GM18511 (cell line): ENCODE measurements at regions not wholly inside any gene's neighbourhood (a gene's known extent, or its start where the extent isn't known, plus 50 kb on each side); places are given as distances from the start of the nearest gene placed in this dataset.
A peak's percentile ranks its signal among the peaks of the same experiment; 100 is the strongest.

ENCODE experiments used
- ATAC-seq: cut with Tn5 transposase; IDR thresholded peaks from one replicate; pipeline ENCODE4 v1.9.1; 2021; ENCODE audit warnings: mild to moderate bottlenecking, moderate library complexity; ENCODE audit not compliant: unreplicated experiment

- no peak for ATAC-seq
Observed at GRCh38 chr3:124174476-124174875, 182.6 kb upstream of the ROPN1 start.

DNA sequence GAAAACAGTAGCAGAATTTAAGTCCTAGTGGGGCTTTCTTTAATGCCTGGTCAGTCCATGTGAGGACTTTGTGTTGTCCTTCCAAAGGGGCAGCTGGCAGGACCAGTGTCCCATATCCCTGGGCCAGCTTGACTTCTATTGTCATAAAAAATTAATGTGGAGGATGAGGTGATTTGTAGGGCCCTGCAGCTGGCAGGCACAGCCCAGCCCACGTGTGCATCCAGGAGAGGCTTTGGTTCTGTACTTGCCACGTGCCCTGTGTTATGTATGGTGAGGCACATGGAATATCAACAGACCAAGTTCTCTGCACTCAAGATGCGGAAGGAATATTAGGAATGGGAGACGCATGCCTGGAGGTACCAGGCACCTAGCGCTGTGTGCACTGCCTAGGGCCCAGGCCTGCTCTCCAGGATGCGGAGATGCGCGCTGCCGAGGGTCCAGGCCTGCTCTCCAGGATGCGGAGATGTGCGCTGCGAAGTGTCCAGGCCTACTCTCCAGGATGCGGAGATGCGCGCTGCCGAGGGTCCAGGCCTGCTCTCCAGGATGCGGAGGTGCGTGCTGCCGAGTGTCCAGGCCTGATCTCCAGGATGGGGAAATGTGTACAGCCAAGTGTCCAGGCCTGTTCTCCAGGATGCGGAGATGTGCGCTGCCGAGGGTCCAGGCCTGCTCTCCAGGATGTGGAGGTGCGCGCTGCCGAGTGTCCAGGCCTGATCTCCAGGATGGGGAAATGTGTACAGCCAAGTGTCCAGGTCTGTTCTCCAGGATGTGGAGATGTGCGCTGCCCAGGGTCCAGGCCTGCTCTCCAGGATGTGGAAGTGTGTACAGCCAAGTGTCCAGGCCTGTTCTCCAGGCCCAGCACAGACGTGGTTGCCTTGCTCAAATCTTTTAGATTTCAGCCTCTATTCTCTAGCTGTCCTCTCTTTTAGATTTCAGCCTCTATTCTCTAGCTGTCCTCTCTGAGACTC is 183.3 kb upstream of the ROPN1 start:
- no peak for ATAC-seq

DNA sequence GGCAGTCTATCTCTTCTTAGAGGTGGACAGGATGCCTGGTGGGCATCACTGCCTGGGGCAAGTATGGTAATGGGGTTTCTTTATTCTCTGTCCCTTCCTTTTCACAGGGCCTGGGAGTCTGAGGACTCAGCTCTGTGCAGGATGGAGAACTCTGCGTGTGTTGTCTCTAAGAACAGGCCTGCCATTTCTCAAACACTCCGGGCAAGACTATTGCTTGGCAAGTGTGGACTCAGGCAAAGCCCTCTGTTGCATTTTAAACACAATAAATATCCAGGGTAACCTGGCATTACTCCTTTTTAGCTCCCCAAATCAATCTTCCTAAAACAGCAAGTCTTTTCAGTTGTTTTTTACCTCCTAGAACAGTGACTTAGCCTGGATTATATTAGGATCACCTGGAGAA is 185.1 kb upstream of the ROPN1 start:
- no peak for ATAC-seq

DNA sequence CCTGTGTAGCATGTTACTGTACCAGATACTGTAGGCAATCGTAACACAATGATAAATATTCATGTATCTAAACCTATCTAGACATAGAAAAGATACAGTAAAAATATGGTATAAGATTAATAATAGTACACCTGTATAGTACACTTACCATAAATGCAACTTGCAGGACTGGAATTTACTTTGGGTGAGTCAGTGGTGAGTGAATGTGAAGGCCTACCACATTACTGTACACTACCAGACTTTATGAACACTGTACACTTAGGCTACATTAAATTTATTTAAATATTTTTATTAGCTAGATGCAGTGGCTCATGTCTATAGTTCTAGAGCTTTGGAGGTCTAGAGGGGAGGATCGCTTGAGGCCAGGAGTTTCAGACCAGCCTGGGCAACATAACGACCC is 186.6 kb upstream of the ROPN1 start:
- no peak for ATAC-seq

- ATAC-seq = no peak
Observed at GRCh38 chr3:124200407-124200806, 208.5 kb upstream of the ROPN1 start.

GRCh38 chr3:124201226-124201625 is 209.3 kb upstream of the ROPN1 start:
- no peak for ATAC-seq

GRCh38 chr3:124201786-124202185 is 209.9 kb upstream of the ROPN1 start:
- ATAC-seq = no peak

DNA sequence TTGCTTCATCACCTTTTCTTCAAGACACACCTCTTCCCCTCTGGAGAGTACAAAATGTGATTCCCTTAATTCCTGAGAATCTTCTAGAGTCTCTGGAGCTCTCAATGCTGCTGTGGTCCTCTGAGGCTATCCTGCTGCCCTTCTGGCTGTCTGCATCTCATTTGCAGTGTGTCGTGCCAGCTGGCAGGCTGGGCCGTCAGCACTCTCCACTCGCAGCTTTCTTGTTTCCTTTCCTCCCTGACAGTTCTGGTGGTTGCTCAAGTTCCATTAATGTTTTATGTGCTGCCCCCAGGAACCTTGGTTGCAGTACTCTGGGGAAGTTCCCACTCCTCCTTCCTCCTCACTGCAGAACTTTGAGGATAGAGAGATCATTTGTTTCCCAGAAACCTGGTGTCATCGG is 210.8 kb upstream of the ROPN1 start:
- ATAC-seq = no peak

GRCh38 chr3:124203292-124203691 is 211.4 kb upstream of the ROPN1 start:
- no peak for ATAC-seq

DNA sequence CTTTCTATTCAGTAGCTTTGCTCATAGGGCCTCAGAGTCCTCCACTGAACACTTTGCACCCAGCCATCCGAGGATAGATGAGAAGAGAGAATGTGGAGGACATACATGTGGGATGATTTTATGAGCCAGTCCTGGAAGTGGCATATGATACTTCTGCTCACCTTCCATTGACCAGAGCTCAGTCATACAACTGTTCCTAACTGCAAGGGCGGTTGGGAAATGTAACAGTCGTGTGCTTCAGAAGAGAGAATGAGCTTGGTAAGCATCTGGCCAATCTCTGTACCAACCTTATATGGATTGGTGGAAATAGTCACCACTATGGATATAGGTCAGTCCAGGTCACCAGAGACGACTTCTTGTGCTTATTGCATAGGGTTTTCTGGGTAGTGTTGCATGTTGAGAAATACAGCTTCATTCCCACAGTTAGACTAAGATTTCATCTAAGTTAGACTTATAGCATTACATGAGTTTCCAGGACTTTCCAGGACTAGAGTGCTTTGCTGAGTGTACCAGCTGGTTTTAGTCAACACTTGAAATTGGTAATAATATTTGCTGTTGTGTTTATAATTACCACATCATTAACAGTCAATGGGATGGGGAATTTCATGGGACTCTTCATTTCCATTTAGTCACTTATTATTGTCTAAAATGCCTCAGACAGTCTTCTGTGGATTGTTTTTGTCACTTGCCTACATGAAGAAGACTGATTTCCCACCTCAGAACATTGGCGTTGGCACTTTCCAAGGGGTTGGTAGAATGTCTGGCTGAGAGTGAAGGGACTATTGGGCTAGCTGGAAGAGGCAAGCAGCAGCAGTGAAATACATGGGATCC is 214.5 kb upstream of the ROPN1 start:
- ATAC-seq = no peak

GRCh38 chr3:124207077-124207476 is 215.2 kb upstream of the ROPN1 start:
- ATAC-seq = no peak

GRCh38 chr3:124207873-124208485 is 216.1 kb upstream of the ROPN1 start:
- ATAC-seq = peak; percentile 92

DNA sequence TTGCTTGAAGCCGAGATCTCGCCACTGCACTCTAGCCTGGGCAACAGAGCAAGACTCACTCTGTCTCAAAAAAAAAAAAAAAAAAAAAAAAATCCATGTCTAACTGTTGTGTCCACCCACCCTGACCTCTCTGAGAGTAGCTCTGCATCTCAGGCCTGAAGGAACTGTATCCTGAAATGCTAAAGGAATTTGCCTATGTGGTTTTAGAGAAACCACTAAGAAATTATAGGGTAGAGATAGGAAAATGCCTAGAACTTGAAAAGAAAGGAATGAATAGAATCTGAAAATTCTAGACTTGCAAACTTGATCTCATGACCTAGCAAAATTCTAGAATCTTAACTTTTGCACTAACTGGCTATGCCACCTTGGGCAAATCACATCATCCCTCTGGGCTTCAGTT is 217.5 kb upstream of the ROPN1 start:
- ATAC-seq = no peak

DNA sequence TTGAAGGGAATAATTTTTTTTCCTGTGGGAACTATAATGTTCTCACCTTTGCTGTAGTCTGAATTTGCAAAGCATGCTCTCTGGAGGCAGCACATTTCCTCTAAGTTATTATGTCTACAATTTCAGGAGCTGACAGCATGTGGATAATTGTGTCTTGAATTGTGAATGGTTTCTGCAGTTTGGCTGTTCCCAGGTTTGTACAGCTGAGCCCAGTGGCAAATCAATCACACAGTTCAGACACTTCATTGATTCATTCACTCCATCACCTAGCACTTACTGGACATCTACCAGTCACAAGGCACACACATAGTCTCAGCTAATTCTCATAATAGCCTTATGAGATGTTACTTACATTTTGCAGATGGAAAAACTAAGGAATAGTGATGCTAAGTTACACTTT is 219.0 kb upstream of the ROPN1 start:
- ATAC-seq = no peak

- no peak for ATAC-seq
Observed at GRCh38 chr3:124213641-124214040, 221.7 kb upstream of the ROPN1 start.

- no peak for ATAC-seq
Observed at GRCh38 chr3:124217542-124217941, 225.6 kb upstream of the ROPN1 start.

DNA sequence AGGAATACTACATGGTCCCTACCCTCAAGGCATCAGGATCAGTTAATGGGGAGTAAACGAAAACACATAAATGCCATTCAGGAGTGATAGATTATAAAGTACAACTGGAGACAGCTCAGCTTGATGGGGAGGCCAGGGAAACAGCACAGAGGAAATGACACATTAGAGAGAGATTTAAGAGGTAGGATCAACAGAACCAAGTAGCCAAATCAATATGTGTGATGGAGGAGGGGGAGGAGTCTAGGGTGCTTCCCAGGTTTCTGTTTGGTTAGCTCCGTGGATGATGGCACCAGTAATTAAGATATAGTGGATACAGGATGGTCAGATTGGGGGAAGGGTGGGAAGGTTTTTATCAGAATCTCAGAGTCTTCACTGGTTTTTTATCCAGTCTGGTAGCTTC is 229.5 kb upstream of the ROPN1 start:
- ATAC-seq = no peak

DNA sequence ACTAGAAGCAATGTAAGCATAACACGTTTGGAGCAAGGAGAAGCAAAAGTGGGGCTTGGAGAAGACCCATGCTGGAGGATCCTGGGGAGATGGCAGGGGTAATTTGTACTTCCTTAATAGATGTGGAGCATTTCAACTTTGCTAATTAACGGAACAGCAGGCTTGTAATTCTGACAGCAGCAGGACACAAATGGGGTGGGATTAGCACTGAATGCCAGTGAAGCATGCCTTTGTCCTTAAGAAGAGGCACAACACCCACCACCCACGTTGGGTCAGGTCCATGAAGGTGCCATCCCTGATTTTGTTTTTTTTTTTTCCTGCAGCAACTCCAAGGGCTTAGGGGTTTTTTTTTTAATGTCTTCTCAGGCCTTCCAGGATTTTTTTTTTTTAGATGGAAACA is 231.9 kb upstream of the ROPN1 start:
- no peak for ATAC-seq

GRCh38 chr3:124227150-124227630 is 235.3 kb upstream of the ROPN1 start:
- no peak for ATAC-seq

- no peak for ATAC-seq
Observed at GRCh38 chr3:124229420-124229819, 237.5 kb upstream of the ROPN1 start.

- ATAC-seq = no peak
Observed at GRCh38 chr3:124229836-124230235, 237.9 kb upstream of the ROPN1 start.
